Testis (tissue), 2 donors: ENCODE measurements at regions not wholly inside any gene's neighbourhood (a gene's known extent, or its start where the extent isn't known, plus 50 kb on each side); places are given as distances from the start of the nearest gene placed in this dataset.
"Not testable (repeated sequence)": the region's sequence is repeated elsewhere in the genome, so short reads cannot be mapped to it uniquely, and the experiment has no call there.

ENCODE experiments used
- DNase-seq: peaks from one replicate; pipeline ENCODE4 v3.0.0-alpha.2; 2019
- H3K27ac ChIP-seq, 2 donors: fragments of 200-600 bp; sonication (generic); one replicate each; pipeline ENCODE4 v1.5.1; 2019
- H3K27me3 ChIP-seq: fragments of 200-600 bp; sonication (generic); one replicate; pipeline ENCODE4 v1.5.1; 2019
- H3K36me3 ChIP-seq: fragments of 200-600 bp; sonication (generic); one replicate; pipeline ENCODE4 v1.5.1; 2017; ENCODE audit warnings: low read depth; ENCODE audit errors: missing control alignments
- H3K4me1 ChIP-seq: fragments of 200-600 bp; sonication (generic); one replicate; pipeline ENCODE4 v1.5.1; 2019
- H3K4me3 ChIP-seq, 2 donors: fragments of 200-600 bp; sonication (generic); one replicate each; pipeline ENCODE4 v1.5.1; 2017 to 2019
- H3K9me3 ChIP-seq: fragments of 200-600 bp; sonication (generic); one replicate; pipeline ENCODE4 v1.5.1; 2017
- POLR2A ChIP-seq: fragments of 450-650 bp; IDR thresholded peaks from one replicate; pipeline ENCODE4 v1.6.1; 2017; ENCODE audit warnings: antibody characterized with exemption, mild to moderate bottlenecking, moderate library complexity
- WGBS, 2 donors: methylation state at CpG; one replicate each; pipeline ENCODE4 v1.1.5; 2018; 5-methylcytosine and 5-hydroxymethylcytosine counted together
- intact Hi-C: fragments of 100-400 bp; cut with DNase I; formaldehyde crosslinking; loops from one replicate; pipeline ENCODE4 v1.15.1; 2023; ENCODE audit warnings: low total_unique reads
- TF ChIP-seq, protein P1 (sequence below), 3 experiments: fragments of 450-650 bp in 2 of 3; fragments of 200-600 bp in 1 of 3; sonication (generic) in 1 of 3; IDR thresholded peaks; one replicate each; pipeline ENCODE4 v1.5.1; 2016 to 2019; ENCODE audit warnings: antibody characterized with exemption in 3 of 3, mild to moderate bottlenecking in 2 of 3, moderate library complexity in 1 of 3

DNA sequence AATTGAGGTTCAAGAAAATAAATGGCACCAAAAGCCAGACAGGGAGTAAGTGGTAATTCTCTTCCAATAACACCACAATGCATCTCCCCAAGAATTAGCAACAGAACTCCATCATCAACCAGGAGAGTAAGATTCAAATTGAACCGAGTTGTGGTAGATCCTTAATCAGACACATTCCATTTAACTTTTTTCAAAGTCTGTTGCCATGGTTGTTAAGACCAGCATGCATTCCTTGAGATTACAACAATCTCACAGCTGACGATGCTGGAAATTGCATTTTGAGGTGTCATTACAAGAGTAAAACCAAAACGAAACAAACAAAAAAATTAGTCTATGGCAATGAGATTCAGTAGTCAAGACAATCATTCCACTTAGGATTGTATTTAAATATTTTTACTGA, 78.9 kb upstream of the ZNF462 start:
- Histone ChIP-seq H3K4me3 (no peak overlapping the region), H3K9me3 (no peaks in the 10 kb centered on the region), H3K27me3 (no peaks in the 10 kb centered on the region), H3K4me1 (no peaks in the 10 kb centered on the region), H3K36me3 (no peaks in the 10 kb centered on the region), H3K27ac (no peak overlapping the region)
- intact Hi-C loops: no loop called here
- no peak for DNase-seq
- TF ChIP-seq, protein P1, sequence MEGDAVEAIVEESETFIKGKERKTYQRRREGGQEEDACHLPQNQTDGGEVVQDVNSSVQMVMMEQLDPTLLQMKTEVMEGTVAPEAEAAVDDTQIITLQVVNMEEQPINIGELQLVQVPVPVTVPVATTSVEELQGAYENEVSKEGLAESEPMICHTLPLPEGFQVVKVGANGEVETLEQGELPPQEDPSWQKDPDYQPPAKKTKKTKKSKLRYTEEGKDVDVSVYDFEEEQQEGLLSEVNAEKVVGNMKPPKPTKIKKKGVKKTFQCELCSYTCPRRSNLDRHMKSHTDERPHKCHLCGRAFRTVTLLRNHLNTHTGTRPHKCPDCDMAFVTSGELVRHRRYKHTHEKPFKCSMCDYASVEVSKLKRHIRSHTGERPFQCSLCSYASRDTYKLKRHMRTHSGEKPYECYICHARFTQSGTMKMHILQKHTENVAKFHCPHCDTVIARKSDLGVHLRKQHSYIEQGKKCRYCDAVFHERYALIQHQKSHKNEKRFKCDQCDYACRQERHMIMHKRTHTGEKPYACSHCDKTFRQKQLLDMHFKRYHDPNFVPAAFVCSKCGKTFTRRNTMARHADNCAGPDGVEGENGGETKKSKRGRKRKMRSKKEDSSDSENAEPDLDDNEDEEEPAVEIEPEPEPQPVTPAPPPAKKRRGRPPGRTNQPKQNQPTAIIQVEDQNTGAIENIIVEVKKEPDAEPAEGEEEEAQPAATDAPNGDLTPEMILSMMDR (IDR thresholded peaks at IDR 0.05): no peak
- TF ChIP-seq POLR2A: no peak
- 69% methylated on average over 3 of the region's 3 CpGs for WGBS, 2 donors

DNA sequence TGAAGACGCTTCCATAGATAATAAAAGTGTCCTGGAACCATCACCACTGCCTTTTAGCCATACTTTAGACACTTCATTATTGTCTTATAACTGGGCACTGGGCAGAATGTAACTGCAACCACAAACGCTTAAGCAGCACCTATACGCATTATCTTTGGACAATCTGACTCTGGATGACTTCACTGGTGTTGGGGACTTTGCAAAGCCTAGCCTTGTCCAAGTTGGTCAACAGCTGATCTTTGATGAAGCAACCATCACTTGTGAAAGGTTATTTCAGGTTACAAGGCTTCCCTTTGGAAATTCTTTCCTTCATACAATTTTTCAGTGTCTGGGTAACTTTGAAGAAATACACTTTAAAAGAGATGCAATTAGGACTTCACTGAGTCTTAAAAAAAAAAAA, 77.8 kb upstream of the ZNF462 start:
- Histone ChIP-seq H3K36me3 (no peaks in the 10 kb centered on the region), H3K4me3 (no peak overlapping the region), H3K27me3 (no peaks in the 10 kb centered on the region), H3K4me1 (no peaks in the 10 kb centered on the region), H3K27ac (no peak overlapping the region), H3K9me3 (no peaks in the 10 kb centered on the region)
- TF ChIP-seq, protein P1 (IDR thresholded peaks at IDR 0.05): no peak
- TF ChIP-seq POLR2A: no peak
- 90 to 95% methylated on average over 3 of the region's 3 CpGs for WGBS, 2 donors
- intact Hi-C loops: no loop called here
- DNase-seq: no peak

DNA sequence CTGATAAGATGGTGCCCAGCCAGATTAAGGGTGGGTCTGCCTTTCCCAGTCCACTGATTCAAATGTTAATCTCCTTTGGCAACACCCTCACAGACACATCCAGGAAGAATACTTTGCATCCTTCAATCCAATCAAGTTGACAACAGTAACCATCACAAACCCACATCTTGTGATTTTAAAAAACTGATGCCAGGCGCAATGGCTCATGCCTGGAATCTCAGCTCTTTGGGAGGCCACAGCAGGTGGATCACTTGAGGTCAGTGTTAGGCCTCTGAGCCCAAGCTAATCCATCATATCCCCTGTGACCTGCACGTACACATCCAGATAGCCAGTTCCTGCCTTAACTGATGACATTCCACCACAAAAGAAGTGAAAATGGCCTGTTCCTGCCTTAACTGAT, 74.9 kb upstream of the ZNF462 start:
- WGBS, 2 donors: 39 to 81% methylated on average over 2 of the region's 2 CpGs
- DNase-seq, H3K27me3 ChIP-seq, H3K4me3 ChIP-seq, H3K9me3 ChIP-seq, H3K4me1 ChIP-seq, H3K27ac ChIP-seq, intact Hi-C loops, H3K36me3 ChIP-seq: not testable (repeated sequence)

DNA sequence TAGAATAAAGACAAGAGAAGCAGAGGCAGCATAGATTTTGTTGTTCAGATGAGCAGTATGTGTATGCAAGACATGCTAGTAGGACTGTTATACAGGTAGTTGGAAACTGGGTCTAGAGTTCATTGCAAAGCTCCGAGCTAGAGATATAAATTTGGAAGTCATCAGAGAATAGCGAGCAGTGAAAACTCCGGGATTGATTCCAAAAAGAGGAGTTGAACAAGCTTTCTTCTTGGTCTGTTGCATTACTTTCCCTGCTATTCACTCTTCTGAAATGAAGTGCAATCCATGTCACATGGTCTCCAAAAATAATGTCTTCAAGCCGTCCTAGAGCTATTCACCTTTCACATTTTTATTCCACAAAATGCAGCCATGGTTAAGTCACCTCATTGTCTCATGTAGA, 67.9 kb upstream of the ZNF462 start:
- 72 to 77% methylated on average over 4 of the region's 4 CpGs for WGBS, 2 donors
- H3K27me3 ChIP-seq: no peaks in the 10 kb centered on the region
- intact Hi-C loops: no loop called here
- no peak for DNase-seq
- no peaks in the 10 kb centered on the region for H3K36me3 ChIP-seq
- no peaks in the 10 kb centered on the region for H3K9me3 ChIP-seq
- no peak overlapping the region for H3K4me3 ChIP-seq
- H3K27ac ChIP-seq: no peak overlapping the region
- TF ChIP-seq POLR2A: no peak
- TF ChIP-seq, protein P1 (IDR thresholded peaks at IDR 0.05): no peak
- H3K4me1 ChIP-seq: no peaks in the 10 kb centered on the region

DNA sequence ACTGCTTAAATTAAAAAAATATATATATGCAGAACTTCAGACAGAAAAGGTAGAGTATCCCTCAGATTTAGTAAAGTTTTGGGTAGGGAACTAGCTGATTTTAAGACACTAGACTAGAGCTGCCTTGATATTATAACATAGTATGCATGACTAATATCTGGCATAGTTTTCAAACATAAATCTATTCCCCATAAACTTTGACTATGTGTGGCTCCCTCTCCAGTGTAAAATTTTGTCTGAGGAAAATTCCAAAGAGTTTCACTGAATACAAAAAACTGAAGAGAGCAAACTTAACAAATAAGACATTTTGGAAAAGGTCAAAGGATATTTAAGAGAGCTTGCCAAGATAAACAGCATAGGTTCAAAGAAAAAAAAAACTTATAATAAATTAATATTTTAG, 66.2 kb upstream of the ZNF462 start:
- H3K9me3 ChIP-seq: no peaks in the 10 kb centered on the region
- H3K4me1 ChIP-seq: no peaks in the 10 kb centered on the region
- TF ChIP-seq, protein P1 (IDR thresholded peaks at IDR 0.05): no peak
- TF ChIP-seq POLR2A: no peak
- H3K27me3 ChIP-seq: no peaks in the 10 kb centered on the region
- no peak overlapping the region for H3K4me3 ChIP-seq
- H3K36me3 ChIP-seq: no peaks in the 10 kb centered on the region
- DNase-seq: no peak
- intact Hi-C loops: no loop called here
- no peak overlapping the region for H3K27ac ChIP-seq
